ENCODE measurements at regions not wholly inside any gene's neighbourhood (a gene's known extent, or its start where the extent isn't known, plus 50 kb on each side); places are given as distances from the start of the nearest gene placed in this dataset.

DNA sequence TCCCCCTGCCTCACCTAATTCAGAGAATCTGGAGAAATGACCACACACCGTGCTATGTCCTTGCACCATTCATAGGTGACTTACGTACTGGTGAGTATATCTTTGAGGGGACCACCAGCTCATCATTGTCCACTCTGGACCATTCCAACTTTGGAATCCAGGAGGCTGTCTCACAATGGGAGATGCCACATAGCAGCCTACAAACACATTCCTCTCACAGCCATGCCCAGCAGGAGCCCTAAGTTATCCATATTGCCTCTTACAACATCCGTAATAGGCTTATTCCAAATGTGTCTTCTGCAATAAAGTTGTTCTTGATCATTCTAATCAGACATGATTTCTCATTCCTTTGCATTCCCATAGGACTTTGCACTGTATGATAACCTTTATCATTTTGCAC, 436.7 kb downstream of the EFNB2 start:
- 74 to 91% methylated on average over 3 of the region's 3 CpGs for WGBS, 2 donors
- Histone ChIP-seq H3K27ac (no peak overlapping the region), H3K4me1 (peaks cover 0 to 1% (median 0%) of the 10 kb centered on the region in 4 donors), H3K36me3 (no peaks in the 10 kb centered on the region), H3K27me3 (no peaks in the 10 kb centered on the region), H3K9me3 (no peaks in the 10 kb centered on the region), H3K4me3 (no peak overlapping the region)
- DNase-seq = no peak
- intact Hi-C loops (cut with DNase I) = no loop called here
- TF ChIP-seq, protein P1, sequence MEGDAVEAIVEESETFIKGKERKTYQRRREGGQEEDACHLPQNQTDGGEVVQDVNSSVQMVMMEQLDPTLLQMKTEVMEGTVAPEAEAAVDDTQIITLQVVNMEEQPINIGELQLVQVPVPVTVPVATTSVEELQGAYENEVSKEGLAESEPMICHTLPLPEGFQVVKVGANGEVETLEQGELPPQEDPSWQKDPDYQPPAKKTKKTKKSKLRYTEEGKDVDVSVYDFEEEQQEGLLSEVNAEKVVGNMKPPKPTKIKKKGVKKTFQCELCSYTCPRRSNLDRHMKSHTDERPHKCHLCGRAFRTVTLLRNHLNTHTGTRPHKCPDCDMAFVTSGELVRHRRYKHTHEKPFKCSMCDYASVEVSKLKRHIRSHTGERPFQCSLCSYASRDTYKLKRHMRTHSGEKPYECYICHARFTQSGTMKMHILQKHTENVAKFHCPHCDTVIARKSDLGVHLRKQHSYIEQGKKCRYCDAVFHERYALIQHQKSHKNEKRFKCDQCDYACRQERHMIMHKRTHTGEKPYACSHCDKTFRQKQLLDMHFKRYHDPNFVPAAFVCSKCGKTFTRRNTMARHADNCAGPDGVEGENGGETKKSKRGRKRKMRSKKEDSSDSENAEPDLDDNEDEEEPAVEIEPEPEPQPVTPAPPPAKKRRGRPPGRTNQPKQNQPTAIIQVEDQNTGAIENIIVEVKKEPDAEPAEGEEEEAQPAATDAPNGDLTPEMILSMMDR (IDR thresholded peaks at IDR 0.05) = no peak
- TF ChIP-seq POLR2A (IDR thresholded peaks at IDR 0.05) (no peak), POLR2AphosphoS5 (IDR thresholded peaks at IDR 0.05) (no peak), EP300 (IDR thresholded peaks at IDR 0.05) (no peak)

DNA sequence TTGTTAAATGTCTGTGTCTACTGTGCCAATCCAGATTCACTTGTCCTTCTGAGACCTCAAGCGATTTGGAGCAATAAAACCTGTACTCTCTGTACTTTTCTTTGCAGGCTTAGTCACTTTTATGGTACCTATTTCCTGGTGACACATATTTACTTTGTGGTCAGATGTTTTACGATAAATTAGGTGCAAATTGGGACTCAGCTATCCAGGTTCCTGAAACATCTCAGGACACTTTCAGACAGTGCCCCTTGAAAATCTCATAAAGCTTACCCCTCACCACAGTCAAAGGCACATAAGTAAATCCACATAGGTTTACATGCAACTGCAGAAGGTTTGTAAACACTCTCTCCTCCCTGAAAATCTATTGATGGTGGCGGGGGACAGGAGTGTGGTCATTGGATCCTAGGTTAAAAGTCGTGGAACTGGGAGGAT, 438.8 kb downstream of the EFNB2 start:
- no peaks in the 10 kb centered on the region for H3K36me3 ChIP-seq
- H3K9me3 ChIP-seq = no peaks in the 10 kb centered on the region
- H3K4me3 ChIP-seq = no peak overlapping the region
- H3K4me1 ChIP-seq = no peaks in the 10 kb centered on the region
- no peak for TF ChIP-seq POLR2AphosphoS5 (IDR thresholded peaks at IDR 0.05)
- TF ChIP-seq EP300 (IDR thresholded peaks at IDR 0.05) = no peak
- no peak for TF ChIP-seq POLR2A (IDR thresholded peaks at IDR 0.05)
- TF ChIP-seq, protein P1 (IDR thresholded peaks at IDR 0.05) = no peak
- H3K27ac ChIP-seq = no peak overlapping the region
- DNase-seq = no peak
- intact Hi-C loops (cut with DNase I) = no loop called here
- WGBS, 2 donors = 10 to 57% methylated on average over 4 of the region's 4 CpGs
- no peaks in the 10 kb centered on the region for H3K27me3 ChIP-seq

DNA sequence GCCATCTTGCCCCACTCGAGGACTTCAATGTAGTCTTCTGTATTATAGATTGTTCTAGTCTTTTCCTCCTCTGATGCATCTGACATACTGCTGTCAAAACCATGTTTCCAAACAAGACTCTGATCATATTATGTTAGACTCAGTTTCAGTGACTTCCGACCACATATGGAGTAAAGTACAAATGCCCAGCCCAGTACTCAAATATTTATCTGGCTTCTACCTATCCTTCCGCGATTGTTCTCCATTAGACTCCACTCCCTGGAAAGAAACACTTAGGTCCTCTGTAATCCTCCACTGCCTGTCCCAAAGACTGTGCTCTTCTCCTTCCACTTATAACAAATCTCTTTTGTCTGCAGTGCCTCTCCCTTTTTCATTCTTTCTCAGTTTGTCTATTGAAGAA, 439.5 kb downstream of the EFNB2 start:
- Histone ChIP-seq H3K27ac (no peak overlapping the region), H3K27me3 (no peaks in the 10 kb centered on the region), H3K4me1 (no peaks in the 10 kb centered on the region), H3K36me3 (no peaks in the 10 kb centered on the region), H3K4me3 (no peak overlapping the region), H3K9me3 (no peaks in the 10 kb centered on the region)
- intact Hi-C loops (cut with DNase I) = no loop called here
- WGBS, 2 donors = 16 to 79% methylated on average over 4 of the region's 4 CpGs
- no peak for TF ChIP-seq POLR2A (IDR thresholded peaks at IDR 0.05)
- TF ChIP-seq EP300 (IDR thresholded peaks at IDR 0.05) = no peak
- TF ChIP-seq POLR2AphosphoS5 (IDR thresholded peaks at IDR 0.05) = no peak
- TF ChIP-seq, protein P1 (IDR thresholded peaks at IDR 0.05) = no peak
- DNase-seq = no peak

DNA sequence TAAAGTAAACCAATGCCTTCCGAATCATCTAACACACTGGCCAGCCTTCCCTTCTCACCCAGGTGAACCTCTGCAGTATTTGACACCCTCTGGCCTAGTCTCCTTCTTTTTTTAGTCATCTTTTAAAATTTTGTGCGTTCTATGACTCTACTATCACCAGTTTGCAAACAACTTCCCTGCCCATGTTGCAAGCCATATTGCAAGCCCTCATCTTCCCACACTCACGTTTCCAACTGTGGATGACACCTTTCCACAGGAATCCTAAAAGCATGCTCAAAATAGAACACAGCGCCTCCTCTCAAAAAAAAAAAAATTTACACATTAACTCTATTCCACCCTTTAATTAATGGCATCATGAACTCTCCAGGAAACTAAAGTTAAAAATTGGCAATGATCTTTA, 440.1 kb downstream of the EFNB2 start:
- TF ChIP-seq EP300 (IDR thresholded peaks at IDR 0.05) (no peak), POLR2A (IDR thresholded peaks at IDR 0.05) (no peak), POLR2AphosphoS5 (IDR thresholded peaks at IDR 0.05) (no peak)
- 51 to 78% methylated on average over 4 of the region's 4 CpGs for WGBS, 2 donors
- no peaks in the 10 kb centered on the region for H3K9me3 ChIP-seq
- no peaks in the 10 kb centered on the region for H3K4me1 ChIP-seq
- no peaks in the 10 kb centered on the region for H3K36me3 ChIP-seq
- no peak for DNase-seq
- intact Hi-C loops (cut with DNase I) = no loop called here
- H3K27me3 ChIP-seq = no peaks in the 10 kb centered on the region
- H3K4me3 ChIP-seq = no peak overlapping the region
- no peak overlapping the region for H3K27ac ChIP-seq

DNA sequence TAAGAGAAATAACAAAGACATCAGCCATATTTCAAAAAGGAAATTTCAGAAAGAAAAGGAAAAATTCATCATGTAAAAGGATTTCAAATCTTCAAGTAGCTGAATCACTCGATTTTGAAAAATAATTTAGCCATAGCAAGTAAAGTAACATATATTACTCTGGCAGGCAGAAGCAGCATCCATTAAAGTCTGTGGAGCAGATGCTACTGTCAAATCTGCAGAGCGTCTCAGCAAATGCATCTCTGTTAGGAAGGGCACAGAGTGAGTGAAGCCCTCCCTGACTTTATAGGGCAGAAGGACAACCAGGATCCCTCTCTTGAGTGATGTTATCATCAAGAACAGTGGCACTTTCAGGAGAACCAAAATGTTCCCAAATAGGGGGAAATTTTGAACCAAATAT, 445.5 kb downstream of the EFNB2 start:
- no peak overlapping the region for H3K4me3 ChIP-seq
- H3K9me3 ChIP-seq = no peaks in the 10 kb centered on the region
- no peaks in the 10 kb centered on the region for H3K27me3 ChIP-seq
- TF ChIP-seq EP300 (IDR thresholded peaks at IDR 0.05) = no peak
- TF ChIP-seq POLR2A (IDR thresholded peaks at IDR 0.05) = no peak
- TF ChIP-seq, protein P1 (IDR thresholded peaks at IDR 0.05) = no peak
- no peak for TF ChIP-seq POLR2AphosphoS5 (IDR thresholded peaks at IDR 0.05)
- H3K27ac ChIP-seq = no peak overlapping the region
- intact Hi-C loops (cut with DNase I) = no loop called here
- DNase-seq = no peak
- no peaks in the 10 kb centered on the region for H3K36me3 ChIP-seq
- H3K4me1 ChIP-seq = peaks cover 0 to 5% (median 0%) of the 10 kb centered on the region in 4 donors
- WGBS, 2 donors = 85 to 87% methylated on average over 2 of the region's 2 CpGs
